K562 (cell line): ENCODE measurements at regions not wholly inside any gene's neighbourhood (a gene's known extent, or its start where the extent isn't known, plus 50 kb on each side); places are given as distances from the start of the nearest gene placed in this dataset.

Experiments used
- CBFB ChIP-seq: sonication (generic); formaldehyde crosslinking; IDR thresholded peaks from 2 replicates; pipeline ENCODE4 v1.4.0; 2020; ENCODE audit warnings: mild to moderate bottlenecking, missing genetic modification reagents
- CGGBP1 ChIP-seq: fragments of 250-450 bp; sonication (Bioruptor Pico); IDR thresholded peaks from 2 replicates; pipeline ENCODE4 v1.9.0; 2021; ENCODE audit warnings: mild to moderate bottlenecking
- CREB3 ChIP-seq: fragments of 450-650 bp; conservative IDR thresholded peaks from 2 replicates; pipeline ENCODE4 v1.6.1; 2016; ENCODE audit warnings: missing genetic modification characterization, low read depth, mild to moderate bottlenecking, missing compliant biosample characterization, moderate library complexity
- CTCF ChIP-seq, 3 experiments: IDR thresholded peaks in 2 of 3; conservative IDR thresholded peaks in 1 of 3; 2 replicates each; pipeline ENCODE4 v1.5.1; 2011 to 2012; ENCODE audit warnings: low read length in 3 of 3, mild to moderate bottlenecking in 3 of 3, control low read depth in 2 of 3, improper control_type of control experiment in 1 of 3, inconsistent platforms in 1 of 3, low read depth in 1 of 3, mixed read lengths in 1 of 3, moderate library complexity in 1 of 3; ENCODE audit not compliant: insufficient read depth in 2 of 3
- JUN ChIP-seq, 2 experiments: sonication (generic) in 1 of 2; formaldehyde crosslinking in 1 of 2; IDR thresholded peaks; 2 replicates each; pipeline versions ENCODE4 v1.6.1 to v1.8.0; 2012 to 2022; ENCODE audit warnings: borderline replicate concordance in 2 of 2, mild to moderate bottlenecking in 2 of 2, improper control_type of control experiment in 1 of 2, low read depth in 1 of 2, low read length in 1 of 2, missing genetic modification reagents in 1 of 2
- JUNB ChIP-seq: fragments of 450-650 bp; formaldehyde crosslinking; conservative IDR thresholded peaks from 2 replicates; pipeline ENCODE4 v1.4.0; 2020; ENCODE audit warnings: mild to moderate bottlenecking
- NFIC ChIP-seq: fragments of 450-650 bp; IDR thresholded peaks from 2 replicates; pipeline ENCODE4 v1.6.1; 2017; ENCODE audit warnings: mild to moderate bottlenecking, inconsistent platforms
- PHF8 ChIP-seq: fragments of 200-600 bp; sonication (generic); IDR thresholded peaks from 2 replicates; pipeline ENCODE4 v1.6.1; 2012; ENCODE audit warnings: mixed run types, mild to moderate bottlenecking, inconsistent platforms, low read length, moderate library complexity, borderline replicate concordance
- RNF2 ChIP-seq: sonication (generic); IDR thresholded peaks from 2 replicates; pipeline ENCODE4 v1.6.1; 2016
- SMARCB1 ChIP-seq: IDR thresholded peaks from 2 replicates; pipeline ENCODE4 v1.6.1; 2011; ENCODE audit warnings: improper control_type of control experiment, low read depth; ENCODE audit not compliant: insufficient read length
- TEAD1 ChIP-seq, 2 experiments: fragments of 450-650 bp in 1 of 2; sonication (generic) in 1 of 2; formaldehyde crosslinking; IDR thresholded peaks; 2 replicates each; pipeline versions ENCODE4 v1.4.0 to v1.8.0; 2020 to 2022; ENCODE audit warnings: mild to moderate bottlenecking in 2 of 2, missing genetic modification reagents in 1 of 2
- ZNF274 ChIP-seq: IDR thresholded peaks from 2 replicates; pipeline ENCODE4 v1.6.1; 2011; ENCODE audit warnings: low read depth, mild to moderate bottlenecking, low read length, moderate library complexity, borderline replicate concordance
- ZNF512 ChIP-seq: IDR thresholded peaks from 2 replicates; pipeline ENCODE4 v1.6.1; 2016; ENCODE audit warnings: missing genetic modification characterization, missing compliant biosample characterization

GRCh38 chr1:199875856-199876255 is 151.7 kb upstream of the NR5A2 start:
- TF ChIP-seq CBFB, result no peak
- TF ChIP-seq JUN (IDR thresholded peaks at IDR 0.05; ENCODE audit: borderline replicate concordance, low read depth, low read length), result no peak
- TF ChIP-seq JUN (CRISPR knock-in tag; IDR thresholded peaks at IDR 0.05; ENCODE audit: borderline replicate concordance), result no peak
- no peak for TF ChIP-seq JUNB (CRISPR knock-in tag)
- no peak for TF ChIP-seq SMARCB1
- TF ChIP-seq NFIC, result no peak
- no peak for TF ChIP-seq TEAD1 (CRISPR knock-in tag; IDR thresholded peaks at IDR 0.05)
- TF ChIP-seq CREB3 (tag), result no peak
- no peak for TF ChIP-seq ZNF274
- no peak for TF ChIP-seq CTCF (IDR thresholded peaks at IDR 0.05 in 2 of 3, conservative IDR thresholded peaks at IDR 0.05 in 1 of 3; ENCODE audit: insufficient read depth in 2 of 3, low read depth in 1 of 3, low read length in 3 of 3)
- TF ChIP-seq CGGBP1 (CRISPR knock-in tag), result no peak
- TF ChIP-seq PHF8, result no peak
- no peak for TF ChIP-seq RNF2
- TF ChIP-seq ZNF512 (tag), result no peak
